Activated CD8-positive, alpha-beta memory T cell treated with anti-CD3 and anti-CD28 coated beads, Interleukin-2, amount 10 ng/mL, durations not matched to agents 7 days and 5 days (primary cell): ENCODE measurements at regions not wholly inside any gene's neighbourhood (a gene's known extent, or its start where the extent isn't known, plus 50 kb on each side); places are given as distances from the start of the nearest gene placed in this dataset.
"Not testable (repeated sequence)": the region's sequence is repeated elsewhere in the genome, so short reads cannot be mapped to it uniquely, and the experiment has no call there.

Source experiments
- ATAC-seq: fragments of 150-1000 bp; cut with Tn5 transposase; one replicate; pipeline ENCODE4 v1.10.0; 2021; ENCODE audit warnings: moderate library complexity
- CTCF ChIA-PET: fragments of 350-600 bp; sonication (Branson Sonifier 250); formaldehyde crosslinking; loops from one replicate; lab custom pipeline; 2021; ENCODE audit warnings: antibody characterized with exemption; lab: Charles Lee
- DNase-seq: peaks from one replicate; pipeline ENCODE4 v3.0.0-alpha.2; 2020
- H3K27ac Mint-ChIP-seq: one replicate; pipeline ENCODE4 v1.8.0; 2021; ENCODE audit warnings: mild to moderate bottlenecking, mixed read lengths
- H3K27me3 Mint-ChIP-seq: one replicate; pipeline ENCODE4 v1.8.0; 2021; ENCODE audit warnings: mixed read lengths
- H3K36me3 Mint-ChIP-seq: one replicate; pipeline ENCODE4 v1.8.0; 2021; ENCODE audit warnings: mild to moderate bottlenecking, mixed read lengths
- H3K4me1 Mint-ChIP-seq: one replicate; pipeline ENCODE4 v1.8.0; 2021; ENCODE audit warnings: mixed read lengths
- H3K4me3 Mint-ChIP-seq: one replicate; pipeline ENCODE4 v1.8.0; 2021; ENCODE audit warnings: mild to moderate bottlenecking, moderate library complexity, mixed read lengths
- H3K9me3 Mint-ChIP-seq: one replicate; pipeline ENCODE4 v1.8.0; 2022; ENCODE audit warnings: low read depth, mixed read lengths

GRCh38 chr13:59413126-59413525 is 750.6 kb downstream of the DIAPH3 start:
- Mint-ChIP-seq H3K36me3 (no peaks in the 10 kb centered on the region), H3K27me3 (no peaks in the 10 kb centered on the region), H3K4me3 (no peak overlapping the region), H3K9me3 (peaks cover 2% of the 10 kb centered on the region), H3K27ac (no peak overlapping the region), H3K4me1 (no peaks in the 10 kb centered on the region)
- ATAC-seq (no peak), DNase-seq (no peak)
- CTCF ChIA-PET: no interaction called here

GRCh38 chr13:59414006-59414405 is 749.7 kb downstream of the DIAPH3 start:
- Mint-ChIP-seq H3K27ac (no peak overlapping the region), H3K9me3 (peaks cover 2% of the 10 kb centered on the region), H3K4me3 (no peak overlapping the region), H3K36me3 (no peaks in the 10 kb centered on the region), H3K4me1 (no peaks in the 10 kb centered on the region), H3K27me3 (no peaks in the 10 kb centered on the region)
- no peak for ATAC-seq
- CTCF ChIA-PET: no interaction called here
- no peak for DNase-seq

DNA sequence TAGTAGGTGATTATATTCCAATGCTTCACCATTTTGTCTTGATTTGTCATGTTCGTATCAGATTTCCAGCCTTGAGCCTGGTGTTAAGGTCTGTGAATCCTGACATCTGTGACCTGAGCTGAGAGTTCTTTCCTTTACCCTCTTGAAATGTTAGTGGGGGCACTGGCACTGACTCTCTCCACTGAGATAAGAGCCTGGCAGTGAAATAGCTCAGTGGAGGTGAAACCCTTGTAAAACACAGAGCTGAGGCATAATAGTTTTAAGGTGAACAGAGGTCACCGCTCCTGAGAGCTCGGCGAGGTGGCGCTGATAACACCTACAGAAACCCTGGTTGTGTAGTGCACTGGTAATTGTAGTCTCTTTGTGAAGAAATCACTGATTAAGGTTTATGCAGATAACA is 748.2 kb downstream of the DIAPH3 start:
- H3K4me3 Mint-ChIP-seq: no peak overlapping the region
- H3K9me3 Mint-ChIP-seq: peaks cover 2% of the 10 kb centered on the region
- H3K27me3 Mint-ChIP-seq: no peaks in the 10 kb centered on the region
- no peak for DNase-seq
- no peaks in the 10 kb centered on the region for H3K4me1 Mint-ChIP-seq
- ATAC-seq: no peak
- H3K36me3 Mint-ChIP-seq: no peaks in the 10 kb centered on the region
- H3K27ac Mint-ChIP-seq: no peak overlapping the region
- CTCF ChIA-PET: no interaction called here

DNA sequence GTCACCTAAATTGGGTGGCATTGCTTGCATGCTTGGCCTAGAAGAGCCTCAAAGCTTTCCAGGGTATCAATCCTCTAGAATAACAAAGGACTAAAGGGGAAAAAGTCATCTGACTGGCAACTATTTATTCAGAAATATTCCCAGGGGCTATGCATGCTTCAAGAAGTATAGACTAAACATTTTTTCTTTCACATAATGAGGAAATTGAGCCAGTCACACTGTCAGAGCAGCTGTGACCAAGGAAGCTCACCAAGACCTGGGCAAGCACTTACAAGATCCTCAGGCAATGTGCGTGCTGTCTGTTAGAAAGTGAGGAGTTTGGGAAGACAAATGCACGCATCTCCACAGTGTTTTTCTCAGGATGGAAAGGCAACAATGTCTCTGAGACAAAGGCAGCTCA is 747.2 kb downstream of the DIAPH3 start:
- no peak overlapping the region for H3K27ac Mint-ChIP-seq
- CTCF ChIA-PET: no interaction called here
- no peak for ATAC-seq
- H3K9me3 Mint-ChIP-seq: no peaks in the 10 kb centered on the region
- H3K27me3 Mint-ChIP-seq: no peaks in the 10 kb centered on the region
- DNase-seq: no peak
- H3K4me3 Mint-ChIP-seq: no peak overlapping the region
- H3K36me3 Mint-ChIP-seq: no peaks in the 10 kb centered on the region
- no peaks in the 10 kb centered on the region for H3K4me1 Mint-ChIP-seq

DNA sequence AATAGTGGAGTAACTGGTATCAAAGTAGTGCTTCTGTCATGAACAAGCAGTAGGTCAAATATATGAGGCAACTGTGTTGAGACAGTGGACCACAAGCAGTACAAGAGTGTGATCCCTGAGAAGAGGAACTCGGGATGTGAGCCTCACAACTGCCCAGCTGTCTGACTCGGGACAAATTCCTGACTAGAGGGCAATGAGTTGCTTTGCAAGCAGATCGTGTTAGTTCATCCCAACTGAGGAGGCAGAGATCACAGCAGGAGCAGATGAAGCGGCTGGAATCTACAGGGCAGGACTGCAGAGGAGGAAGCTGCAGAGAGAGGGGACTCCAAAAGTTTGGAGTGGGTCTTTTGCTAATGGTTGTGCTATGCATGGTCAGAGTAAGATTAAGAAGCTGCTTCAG is 741.1 kb downstream of the DIAPH3 start:
- Mint-ChIP-seq H3K27me3 (no peaks in the 10 kb centered on the region), H3K9me3 (no peaks in the 10 kb centered on the region), H3K4me1 (no peaks in the 10 kb centered on the region), H3K36me3 (no peaks in the 10 kb centered on the region), H3K27ac (no peak overlapping the region), H3K4me3 (no peak overlapping the region)
- CTCF ChIA-PET: no interaction called here
- DNase-seq (no peak), ATAC-seq (no peak)

- no peaks in the 10 kb centered on the region for H3K9me3 Mint-ChIP-seq
- no peaks in the 10 kb centered on the region for H3K27me3 Mint-ChIP-seq
- no peak overlapping the region for H3K4me3 Mint-ChIP-seq
- CTCF ChIA-PET: no interaction called here
- H3K27ac Mint-ChIP-seq: no peak overlapping the region
- no peaks in the 10 kb centered on the region for H3K36me3 Mint-ChIP-seq
- ATAC-seq (no peak), DNase-seq (no peak)
- H3K4me1 Mint-ChIP-seq: no peaks in the 10 kb centered on the region
Observed at GRCh38 chr13:59423708-59424340, 739.9 kb downstream of the DIAPH3 start.

DNA sequence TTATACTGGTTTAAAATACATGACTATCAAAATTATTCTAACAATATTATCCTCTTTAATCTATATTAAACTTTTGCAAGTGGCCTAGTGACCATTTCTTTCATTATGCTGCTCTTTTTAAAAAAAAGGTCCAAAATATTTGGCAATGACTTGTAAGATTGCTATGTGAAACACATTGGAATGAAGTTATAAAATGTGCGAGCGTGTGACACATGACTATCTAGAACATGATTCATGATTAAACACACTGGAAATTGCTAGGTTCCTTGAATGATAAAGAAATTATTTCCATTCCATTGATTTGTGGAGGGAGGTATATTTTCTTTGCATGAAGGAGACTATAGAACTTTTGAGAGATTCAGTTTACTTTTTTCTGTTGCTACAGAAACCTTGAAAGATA is 739.1 kb downstream of the DIAPH3 start:
- Mint-ChIP-seq H3K27ac (no peak overlapping the region), H3K27me3 (no peaks in the 10 kb centered on the region), H3K9me3 (no peaks in the 10 kb centered on the region), H3K4me3 (no peak overlapping the region), H3K36me3 (no peaks in the 10 kb centered on the region), H3K4me1 (no peaks in the 10 kb centered on the region)
- CTCF ChIA-PET: no interaction called here
- ATAC-seq (no peak), DNase-seq (no peak)

DNA sequence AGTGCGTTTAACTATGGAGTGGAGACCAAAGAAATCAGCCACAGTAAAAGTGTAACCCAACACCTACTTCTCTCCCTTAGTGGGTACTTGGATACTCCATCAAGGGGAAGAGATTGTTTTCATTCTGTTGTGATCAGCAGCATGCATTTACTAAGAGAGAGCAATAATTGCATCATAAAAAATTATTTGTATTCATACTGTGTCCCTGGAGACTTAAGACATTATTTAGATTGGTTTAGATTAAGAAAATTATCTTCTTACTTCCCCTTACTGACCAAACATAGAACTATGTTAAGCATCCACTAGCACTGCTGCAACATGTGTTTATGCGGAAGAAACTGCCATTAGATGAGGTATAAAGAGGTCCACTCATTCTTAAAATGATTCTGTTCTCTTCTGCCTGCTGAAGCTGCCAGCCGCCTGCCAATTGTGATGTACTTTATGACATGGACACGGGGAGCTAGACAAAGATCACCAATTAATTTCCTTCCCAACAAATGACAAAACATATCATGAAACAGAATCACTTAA is 738.5 kb downstream of the DIAPH3 start:
- H3K36me3 Mint-ChIP-seq: no peaks in the 10 kb centered on the region
- ATAC-seq (no peak), DNase-seq (no peak)
- CTCF ChIA-PET: no interaction called here
- no peaks in the 10 kb centered on the region for H3K27me3 Mint-ChIP-seq
- no peak overlapping the region for H3K4me3 Mint-ChIP-seq
- no peak overlapping the region for H3K27ac Mint-ChIP-seq
- H3K4me1 Mint-ChIP-seq: no peaks in the 10 kb centered on the region
- H3K9me3 Mint-ChIP-seq: no peaks in the 10 kb centered on the region

GRCh38 chr13:59435024-59435423 is 728.7 kb downstream of the DIAPH3 start:
- H3K27ac Mint-ChIP-seq: no peak overlapping the region
- CTCF ChIA-PET: no interaction called here
- peaks cover 3% of the 10 kb centered on the region for H3K9me3 Mint-ChIP-seq
- DNase-seq (no peak), ATAC-seq (no peak)
- H3K27me3 Mint-ChIP-seq: no peaks in the 10 kb centered on the region
- no peaks in the 10 kb centered on the region for H3K36me3 Mint-ChIP-seq
- no peak overlapping the region for H3K4me3 Mint-ChIP-seq
- no peaks in the 10 kb centered on the region for H3K4me1 Mint-ChIP-seq

DNA sequence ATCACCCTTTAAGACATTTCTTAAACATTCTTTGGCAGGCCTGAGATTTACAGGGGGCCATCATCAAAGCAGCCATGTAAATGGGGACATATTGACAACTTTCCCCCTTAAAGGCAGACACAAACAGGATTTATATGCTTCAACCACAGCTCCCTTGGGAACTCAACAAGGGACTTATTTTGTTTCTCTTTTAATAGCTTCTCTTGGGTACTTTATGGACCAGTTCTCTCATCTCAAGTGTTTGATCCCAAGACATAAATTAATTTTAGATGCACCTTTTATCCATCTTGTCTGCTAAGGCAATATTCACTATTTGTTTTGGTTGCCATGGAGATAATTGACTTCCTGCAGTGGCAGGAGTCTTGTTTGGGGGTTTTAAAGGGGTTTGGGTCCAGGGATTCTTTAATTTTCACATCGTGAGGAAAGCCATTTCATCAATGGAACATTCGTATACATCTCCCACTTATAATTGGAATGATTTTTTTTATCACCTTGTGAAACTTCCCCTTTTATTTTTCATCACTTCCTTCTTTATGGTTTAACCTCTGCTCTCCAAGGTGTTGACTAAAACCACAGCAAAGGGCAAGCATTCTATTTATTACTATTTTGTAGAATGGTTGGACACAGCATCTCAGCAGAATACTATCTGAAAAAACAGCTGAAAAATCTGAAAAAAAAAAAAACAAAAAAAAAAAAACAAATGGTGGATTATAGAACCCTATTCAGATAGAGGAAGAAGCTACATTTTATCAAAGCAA is 726.0 kb downstream of the DIAPH3 start:
- peaks cover 2% of the 10 kb centered on the region for H3K27me3 Mint-ChIP-seq
- H3K9me3 Mint-ChIP-seq: peaks cover 3% of the 10 kb centered on the region
- no peak for DNase-seq
- no peak for ATAC-seq
- no peak overlapping the region for H3K27ac Mint-ChIP-seq
- peaks cover 5% of the 10 kb centered on the region for H3K4me1 Mint-ChIP-seq
- no peak overlapping the region for H3K4me3 Mint-ChIP-seq
- H3K36me3 Mint-ChIP-seq: no peaks in the 10 kb centered on the region
- CTCF ChIA-PET: no interaction called here

GRCh38 chr13:59439776-59440428 is 723.8 kb downstream of the DIAPH3 start:
- no peaks in the 10 kb centered on the region for H3K36me3 Mint-ChIP-seq
- CTCF ChIA-PET: no interaction called here
- peaks cover 2% of the 10 kb centered on the region for H3K27me3 Mint-ChIP-seq
- no peak overlapping the region for H3K4me3 Mint-ChIP-seq
- no peak overlapping the region for H3K27ac Mint-ChIP-seq
- no peak for ATAC-seq
- peaks cover 5% of the 10 kb centered on the region for H3K4me1 Mint-ChIP-seq
- no peaks in the 10 kb centered on the region for H3K9me3 Mint-ChIP-seq
- no peak for DNase-seq

DNA sequence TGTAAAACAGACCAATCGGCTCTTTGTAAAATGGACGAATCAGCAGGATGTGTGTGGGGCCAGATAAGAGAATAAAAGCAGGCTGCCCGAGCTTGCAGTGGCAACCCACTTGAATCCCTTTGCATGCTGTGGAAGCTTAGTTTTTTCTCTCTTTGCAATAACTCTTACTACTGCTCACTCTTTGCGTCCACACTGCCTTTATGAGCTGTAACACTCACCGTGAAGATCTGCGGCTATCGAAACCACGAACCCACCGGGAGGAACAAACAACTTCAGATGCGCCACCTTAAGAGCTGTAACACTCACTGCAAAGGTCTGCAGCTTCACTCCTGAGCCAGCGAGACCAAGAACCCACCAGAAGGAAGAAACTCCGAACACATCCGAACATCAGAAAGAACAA is 722.7 kb downstream of the DIAPH3 start:
- H3K4me3 Mint-ChIP-seq: peak overlapping the region; percentile 27
- H3K27ac Mint-ChIP-seq: not testable (repeated sequence)

GRCh38 chr13:59441596-59442280 is 722.0 kb downstream of the DIAPH3 start:
- Mint-ChIP-seq H3K4me3 (peak overlapping the region; percentile 27), H3K4me1 (peaks cover 5% of the 10 kb centered on the region)
- CTCF ChIA-PET: interaction anchor here (2.7 kb wide), 1 partner anchor 50 kb away, joined by 9 read pairs; no protein-coding TSS in a partner anchor

More for the DNA sequence above, 722.7 kb downstream of the DIAPH3 start:
- not testable (repeated sequence) for H3K9me3 Mint-ChIP-seq, H3K36me3 Mint-ChIP-seq, H3K27me3 Mint-ChIP-seq, H3K4me1 Mint-ChIP-seq
- ATAC-seq (peak; percentile 27), DNase-seq (peak; percentile 45)
- CTCF ChIA-PET: interaction anchor here (2.7 kb wide), 1 partner anchor 49 kb away, joined by 9 read pairs; no protein-coding TSS in a partner anchor

More at GRCh38 chr13:59441596-59442280, 722.0 kb downstream of the DIAPH3 start:
- ATAC-seq (no peak), DNase-seq (no peak)
- H3K27ac Mint-ChIP-seq: no peak overlapping the region
- H3K27me3 Mint-ChIP-seq: peaks cover 2% of the 10 kb centered on the region
- H3K9me3 Mint-ChIP-seq: no peaks in the 10 kb centered on the region
- H3K36me3 Mint-ChIP-seq: no peaks in the 10 kb centered on the region
